ENCODE measurements at regions not wholly inside any gene's neighbourhood (a gene's known extent, or its start where the extent isn't known, plus 50 kb on each side); places are given as distances from the start of the nearest gene placed in this dataset.

- TF ChIP-seq CTCF (IDR thresholded peaks at IDR 0.05): no peak
- no peak for TF ChIP-seq POLR2A (IDR thresholded peaks at IDR 0.05)
Measured at GRCh38 chr5:15209053-15209762, 290.8 kb upstream of the FBXL7 start.

All from testis (tissue), 2 donors.